ENCODE measurements at regions not wholly inside any gene's neighbourhood (a gene's known extent, or its start where the extent isn't known, plus 50 kb on each side); places are given as distances from the start of the nearest gene placed in this dataset.

DNA sequence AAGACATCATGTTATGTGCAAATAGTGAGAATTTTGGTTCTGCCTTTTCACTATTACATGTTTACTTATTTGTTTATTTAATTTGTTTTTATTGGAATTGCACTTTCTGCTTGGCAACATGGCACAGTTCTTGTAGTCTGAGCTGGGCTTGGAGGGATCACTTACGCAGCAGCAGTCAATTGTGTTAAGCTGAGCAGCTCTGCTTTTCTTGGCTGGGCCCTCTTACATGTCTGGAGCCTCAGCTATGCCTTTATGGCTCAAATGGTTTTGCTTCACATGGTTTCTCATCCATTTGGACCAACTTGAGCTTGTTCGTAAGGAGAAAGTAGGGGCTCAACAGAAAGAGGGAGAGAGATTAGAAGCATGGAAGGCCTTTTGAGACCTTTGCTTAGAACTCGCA, 327.5 kb upstream of the EPHA7 start:
- Histone ChIP-seq H3K9me3 (ENCODE audit: control extremely low read depth in 1 of 3, control insufficient read depth in 2 of 3, insufficient read depth in 1 of 3, low read length in 2 of 3) (no peaks in the 10 kb centered on the region), H3K27ac (ENCODE audit: low read length in 2 of 2) (no peak overlapping the region), H3K79me2 (ENCODE audit: control insufficient read depth, insufficient read depth, low read length) (no peaks in the 10 kb centered on the region), H2AFZ (ENCODE audit: insufficient read depth, low read depth, low read length, poor library complexity, severe bottlenecking) (no peak overlapping the region), H3K27me3 (replicated peaks in 1 of 4; ENCODE audit: control extremely low read depth in 1 of 4, control insufficient read depth in 3 of 4, insufficient read depth in 4 of 4, low read length in 3 of 4) (no peaks in the 10 kb centered on the region), H3K36me3 (replicated peaks in 1 of 2; ENCODE audit: control extremely low read depth in 1 of 2, control insufficient read depth in 1 of 2, extremely low read depth in 1 of 2, insufficient read depth in 2 of 2, low read length in 1 of 2) (no peaks in the 10 kb centered on the region), H3K4me2 (replicated peaks; ENCODE audit: low read depth, low read length, poor library complexity, severe bottlenecking) (no peak overlapping the region), H3K9ac (ENCODE audit: low read length) (no peak overlapping the region), H3K4me3 (ENCODE audit: control extremely low read depth in 1 of 5, extremely low read depth in 1 of 5, insufficient read depth in 1 of 5, low read depth in 2 of 5, low read length in 4 of 5) (no peak overlapping the region), H4K20me1 (ENCODE audit: control insufficient read depth, insufficient read depth, low read length, poor library complexity, severe bottlenecking) (no peaks in the 10 kb centered on the region), H3K4me1 (ENCODE audit: control insufficient read depth in 2 of 2, insufficient read depth in 2 of 2, low read length in 2 of 2) (no peaks in the 10 kb centered on the region)
- H3K27ac Mint-ChIP-seq, result no peak overlapping the region
- DNase-seq (no peak), ATAC-seq (ENCODE audit: low read depth) (no peak)
- intact Hi-C loops (cut with micrococcal nuclease), result no loop called here
- TF ChIP-seq, protein P1, sequence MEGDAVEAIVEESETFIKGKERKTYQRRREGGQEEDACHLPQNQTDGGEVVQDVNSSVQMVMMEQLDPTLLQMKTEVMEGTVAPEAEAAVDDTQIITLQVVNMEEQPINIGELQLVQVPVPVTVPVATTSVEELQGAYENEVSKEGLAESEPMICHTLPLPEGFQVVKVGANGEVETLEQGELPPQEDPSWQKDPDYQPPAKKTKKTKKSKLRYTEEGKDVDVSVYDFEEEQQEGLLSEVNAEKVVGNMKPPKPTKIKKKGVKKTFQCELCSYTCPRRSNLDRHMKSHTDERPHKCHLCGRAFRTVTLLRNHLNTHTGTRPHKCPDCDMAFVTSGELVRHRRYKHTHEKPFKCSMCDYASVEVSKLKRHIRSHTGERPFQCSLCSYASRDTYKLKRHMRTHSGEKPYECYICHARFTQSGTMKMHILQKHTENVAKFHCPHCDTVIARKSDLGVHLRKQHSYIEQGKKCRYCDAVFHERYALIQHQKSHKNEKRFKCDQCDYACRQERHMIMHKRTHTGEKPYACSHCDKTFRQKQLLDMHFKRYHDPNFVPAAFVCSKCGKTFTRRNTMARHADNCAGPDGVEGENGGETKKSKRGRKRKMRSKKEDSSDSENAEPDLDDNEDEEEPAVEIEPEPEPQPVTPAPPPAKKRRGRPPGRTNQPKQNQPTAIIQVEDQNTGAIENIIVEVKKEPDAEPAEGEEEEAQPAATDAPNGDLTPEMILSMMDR (IDR thresholded peaks at IDR 0.05), result no peak
- no peak for TF ChIP-seq EZH2 (IDR thresholded peaks at IDR 0.05; ENCODE audit: borderline replicate concordance, insufficient read depth, low read depth, low read length, poor library complexity, severe bottlenecking)
- H3K4me3 Mint-ChIP-seq, result no peak overlapping the region
- H3K4me1 Mint-ChIP-seq, result no peaks in the 10 kb centered on the region
- CTCF ChIA-PET, result no interaction called here
- H3K9me3 Mint-ChIP-seq (ENCODE audit: insufficient read depth), result peaks cover 2% of the 10 kb centered on the region
- 91% methylated on average over 1 of the region's 3 CpGs for WGBS (ENCODE audit: insufficient coverage)
- H3K27me3 Mint-ChIP-seq, result no peaks in the 10 kb centered on the region
- POLR2A ChIA-PET, result no interaction called here

DNA sequence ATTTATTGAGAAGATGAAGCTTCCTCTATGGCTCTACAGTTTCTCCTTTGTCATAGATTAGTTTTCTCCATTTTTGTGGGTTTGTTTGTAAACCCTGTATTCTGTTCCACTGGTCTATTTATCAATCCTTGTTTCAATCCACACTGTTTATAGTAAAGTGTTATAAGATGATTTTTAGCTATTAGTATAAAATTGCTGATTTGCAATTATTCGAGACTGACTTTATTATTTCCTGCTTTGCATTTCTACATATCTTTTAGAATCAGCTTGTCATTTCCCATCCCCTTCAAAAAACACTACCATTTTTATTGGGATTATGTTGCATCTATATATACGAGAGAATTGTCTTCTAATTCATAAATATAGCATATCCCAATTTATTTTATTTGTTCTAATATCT, 325.9 kb upstream of the EPHA7 start:
- no peaks in the 10 kb centered on the region for H3K27me3 Mint-ChIP-seq
- intact Hi-C loops (cut with micrococcal nuclease), result no loop called here

More for the DNA sequence above, 325.9 kb upstream of the EPHA7 start:
- Histone ChIP-seq H3K9ac (ENCODE audit: low read length) (no peak overlapping the region), H3K4me2 (replicated peaks; ENCODE audit: low read depth, low read length, poor library complexity, severe bottlenecking) (no peak overlapping the region), H3K4me3 (ENCODE audit: control extremely low read depth in 1 of 5, extremely low read depth in 1 of 5, insufficient read depth in 1 of 5, low read depth in 2 of 5, low read length in 4 of 5) (no peak overlapping the region), H2AFZ (ENCODE audit: insufficient read depth, low read depth, low read length, poor library complexity, severe bottlenecking) (no peak overlapping the region), H3K36me3 (replicated peaks in 1 of 2; ENCODE audit: control extremely low read depth in 1 of 2, control insufficient read depth in 1 of 2, extremely low read depth in 1 of 2, insufficient read depth in 2 of 2, low read length in 1 of 2) (no peaks in the 10 kb centered on the region), H3K4me1 (ENCODE audit: control insufficient read depth in 2 of 2, insufficient read depth in 2 of 2, low read length in 2 of 2) (no peaks in the 10 kb centered on the region), H3K27me3 (replicated peaks in 1 of 4; ENCODE audit: control extremely low read depth in 1 of 4, control insufficient read depth in 3 of 4, insufficient read depth in 4 of 4, low read length in 3 of 4) (no peaks in the 10 kb centered on the region), H4K20me1 (ENCODE audit: control insufficient read depth, insufficient read depth, low read length, poor library complexity, severe bottlenecking) (no peaks in the 10 kb centered on the region), H3K27ac (ENCODE audit: low read length in 2 of 2) (no peak overlapping the region), H3K79me2 (ENCODE audit: control insufficient read depth, insufficient read depth, low read length) (no peaks in the 10 kb centered on the region), H3K9me3 (ENCODE audit: control extremely low read depth in 1 of 3, control insufficient read depth in 2 of 3, insufficient read depth in 1 of 3, low read length in 2 of 3) (no peaks in the 10 kb centered on the region)
- H3K4me1 Mint-ChIP-seq, result no peaks in the 10 kb centered on the region
- no peak overlapping the region for H3K27ac Mint-ChIP-seq
- CTCF ChIA-PET, result no interaction called here
- ATAC-seq (ENCODE audit: low read depth), result no peak
- H3K4me3 Mint-ChIP-seq, result no peak overlapping the region
- H3K9me3 Mint-ChIP-seq (ENCODE audit: insufficient read depth), result peaks cover 2% of the 10 kb centered on the region
- no CpG with 5 or more reads among the region's 2 CpGs for WGBS (ENCODE audit: insufficient coverage)
- no peak for DNase-seq
- POLR2A ChIA-PET, result no interaction called here
- TF ChIP-seq, protein P1 (IDR thresholded peaks at IDR 0.05), result no peak
- no peak for TF ChIP-seq EZH2 (IDR thresholded peaks at IDR 0.05; ENCODE audit: borderline replicate concordance, insufficient read depth, low read depth, low read length, poor library complexity, severe bottlenecking)

Measured in B cell (primary cell).